ENCODE measurements at regions not wholly inside any gene's neighbourhood (a gene's known extent, or its start where the extent isn't known, plus 50 kb on each side); places are given as distances from the start of the nearest gene placed in this dataset.
"Not testable (repeated sequence)": the region's sequence is repeated elsewhere in the genome, so short reads cannot be mapped to it uniquely, and the experiment has no call there.

DNA sequence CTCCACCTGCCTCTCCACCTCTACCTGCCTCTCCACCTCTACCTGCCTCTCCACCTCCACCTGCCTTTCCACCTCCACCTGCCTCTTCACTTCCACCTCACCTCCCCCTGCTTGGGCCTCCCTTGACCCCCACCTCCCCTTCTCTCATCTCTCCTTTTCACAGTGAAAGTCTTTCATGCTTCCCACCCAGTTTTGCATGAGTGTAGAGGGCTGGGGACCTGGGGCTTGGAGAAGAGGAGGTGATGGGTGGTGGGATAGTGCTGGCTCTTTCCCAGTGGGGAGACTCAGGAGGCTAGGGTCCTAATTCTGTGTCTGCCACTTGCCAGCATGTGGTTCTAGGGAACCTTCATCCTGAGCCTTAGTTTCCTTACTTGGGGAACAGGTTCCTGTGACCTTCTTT is 316.2 kb upstream of the C1orf174 start:
- Mint-ChIP-seq H3K4me3 (no peak overlapping the region), H3K9me3 (no peaks in the 10 kb centered on the region), H3K27ac (no peak overlapping the region), H3K36me3 (ENCODE audit: low read depth) (no peaks in the 10 kb centered on the region), H3K27me3 (no peaks in the 10 kb centered on the region), H3K4me1 (no peaks in the 10 kb centered on the region)
- CTCF ChIA-PET, result no interaction called here
- no peak for DNase-seq
- POLR2A ChIA-PET, result no interaction called here

DNA sequence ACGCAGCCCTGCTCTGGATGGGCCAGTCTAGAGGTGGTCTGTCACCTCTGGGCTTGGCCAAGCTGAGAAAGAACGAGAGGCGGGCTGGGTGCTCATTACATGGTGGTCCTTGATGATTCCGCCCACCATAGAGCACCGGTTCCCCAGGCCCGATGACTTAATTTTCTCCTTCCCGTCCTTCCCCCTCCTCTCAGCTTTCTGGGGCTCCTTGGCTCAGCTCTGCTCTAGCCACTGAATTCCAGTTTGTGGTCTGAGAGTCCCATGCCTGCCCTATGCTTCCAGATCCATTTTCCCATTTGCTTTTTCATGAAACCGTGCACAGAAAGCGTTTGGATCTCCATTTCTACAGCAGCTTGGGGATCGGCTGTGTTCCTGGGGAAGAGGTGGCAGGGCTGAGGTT is 318.5 kb upstream of the C1orf174 start:
- Mint-ChIP-seq H3K27ac (no peak overlapping the region), H3K9me3 (no peaks in the 10 kb centered on the region), H3K4me1 (no peaks in the 10 kb centered on the region), H3K36me3 (ENCODE audit: low read depth) (no peaks in the 10 kb centered on the region), H3K27me3 (no peaks in the 10 kb centered on the region), H3K4me3 (no peak overlapping the region)
- CTCF ChIA-PET, result no interaction called here
- POLR2A ChIA-PET, result no interaction called here
- no peak for DNase-seq

- CTCF ChIA-PET, result no interaction called here
- Mint-ChIP-seq H3K27me3 (no peaks in the 10 kb centered on the region), H3K9me3 (no peaks in the 10 kb centered on the region), H3K27ac (no peak overlapping the region), H3K36me3 (ENCODE audit: low read depth) (no peaks in the 10 kb centered on the region), H3K4me3 (no peak overlapping the region), H3K4me1 (no peaks in the 10 kb centered on the region)
- POLR2A ChIA-PET, result no interaction called here
- no peak for DNase-seq
Observed at GRCh38 chr1:4219111-4219510, 319.0 kb upstream of the C1orf174 start.

DNA sequence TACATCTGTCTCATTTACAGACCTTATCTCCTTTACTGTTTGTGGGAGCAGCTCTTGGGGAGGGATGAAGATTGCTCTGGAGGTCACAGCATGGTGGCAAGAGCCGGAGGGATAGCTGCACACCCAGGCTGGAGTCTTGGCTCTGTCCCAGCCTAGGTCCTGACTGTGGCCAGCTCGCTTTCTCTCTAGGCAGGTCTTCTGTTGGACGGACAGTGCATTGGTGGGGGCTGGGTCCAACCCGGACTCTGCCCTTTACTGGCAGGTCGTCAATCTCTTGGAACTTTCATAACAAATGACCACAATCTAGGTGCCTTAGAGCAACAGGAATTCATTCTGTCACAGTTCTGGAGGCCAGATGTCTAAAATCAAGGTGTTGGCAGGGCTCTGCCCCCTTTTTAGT is 319.8 kb upstream of the C1orf174 start:
- no peak for DNase-seq
- Mint-ChIP-seq H3K4me1 (no peaks in the 10 kb centered on the region), H3K4me3 (no peak overlapping the region), H3K27me3 (no peaks in the 10 kb centered on the region), H3K36me3 (ENCODE audit: low read depth) (no peaks in the 10 kb centered on the region), H3K27ac (no peak overlapping the region), H3K9me3 (no peaks in the 10 kb centered on the region)
- POLR2A ChIA-PET, result no interaction called here
- CTCF ChIA-PET, result no interaction called here

DNA sequence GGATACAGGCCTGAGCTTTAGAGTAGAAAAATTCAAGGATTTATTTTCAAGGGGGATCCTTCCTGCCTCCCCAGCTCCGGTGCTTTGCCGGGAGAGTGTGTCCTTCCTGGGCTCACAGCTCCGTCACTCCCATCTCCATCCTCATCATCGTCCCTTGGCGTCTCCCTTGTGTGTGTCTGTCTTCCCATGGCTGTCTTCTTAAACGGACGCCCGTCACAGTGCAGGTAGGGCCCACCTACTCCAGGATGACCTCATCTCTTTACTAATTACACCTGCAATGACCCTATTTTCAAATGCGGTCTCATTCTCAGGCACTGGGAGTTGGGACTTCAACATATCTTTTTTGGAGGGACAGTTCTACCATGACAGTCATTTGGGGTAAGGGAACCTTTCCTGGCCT is 320.3 kb upstream of the C1orf174 start:
- no peak for DNase-seq
- no peaks in the 10 kb centered on the region for H3K36me3 Mint-ChIP-seq (ENCODE audit: low read depth)
- CTCF ChIA-PET, result no interaction called here
- POLR2A ChIA-PET, result no interaction called here
- no peaks in the 10 kb centered on the region for H3K4me1 Mint-ChIP-seq
- H3K4me3 Mint-ChIP-seq, result no peak overlapping the region
- no peaks in the 10 kb centered on the region for H3K27me3 Mint-ChIP-seq
- no peak overlapping the region for H3K27ac Mint-ChIP-seq
- no peaks in the 10 kb centered on the region for H3K9me3 Mint-ChIP-seq

GRCh38 chr1:4221107-4221506 is 321.0 kb upstream of the C1orf174 start:
- no peaks in the 10 kb centered on the region for H3K9me3 Mint-ChIP-seq
- H3K36me3 Mint-ChIP-seq (ENCODE audit: low read depth), result no peaks in the 10 kb centered on the region
- ChIA-PET CTCF (no interaction called here), POLR2A (no interaction called here)
- H3K27me3 Mint-ChIP-seq, result no peaks in the 10 kb centered on the region
- no peak overlapping the region for H3K27ac Mint-ChIP-seq
- no peak overlapping the region for H3K4me3 Mint-ChIP-seq
- DNase-seq, result no peak
- no peaks in the 10 kb centered on the region for H3K4me1 Mint-ChIP-seq

- CTCF ChIA-PET, result no interaction called here
- Mint-ChIP-seq H3K4me1 (no peaks in the 10 kb centered on the region), H3K36me3 (ENCODE audit: low read depth) (no peaks in the 10 kb centered on the region), H3K4me3 (no peak overlapping the region), H3K27me3 (no peaks in the 10 kb centered on the region), H3K9me3 (no peaks in the 10 kb centered on the region), H3K27ac (no peak overlapping the region)
- POLR2A ChIA-PET, result no interaction called here
- no peak for DNase-seq
Observed at GRCh38 chr1:4224684-4225467, 324.8 kb upstream of the C1orf174 start.

DNA sequence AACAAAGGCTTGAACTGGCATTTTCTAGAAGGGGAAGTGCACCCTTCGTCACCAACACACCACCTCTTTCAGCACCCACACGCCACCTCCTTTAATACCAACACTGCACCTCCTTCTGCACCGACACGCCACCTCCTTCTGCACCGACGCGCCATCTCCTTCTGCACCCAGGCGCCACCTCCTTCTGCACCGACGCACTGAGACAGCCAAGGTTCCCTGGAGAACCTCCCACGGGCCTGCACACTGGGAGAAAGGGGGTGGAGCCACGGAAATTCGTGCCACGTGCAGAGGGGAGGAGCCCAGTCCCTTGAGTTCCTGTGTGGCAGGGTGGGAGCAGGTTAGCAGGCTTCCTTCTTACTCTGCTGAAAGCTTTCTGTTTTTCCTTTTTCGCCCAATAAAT is 327.9 kb upstream of the C1orf174 start:
- Mint-ChIP-seq H3K4me3 (no peak overlapping the region), H3K36me3 (ENCODE audit: low read depth) (no peaks in the 10 kb centered on the region), H3K27ac (no peak overlapping the region), H3K27me3 (no peaks in the 10 kb centered on the region), H3K4me1 (no peaks in the 10 kb centered on the region), H3K9me3 (no peaks in the 10 kb centered on the region)
- ChIA-PET CTCF (no interaction called here), POLR2A (no interaction called here)
- DNase-seq, result no peak

DNA sequence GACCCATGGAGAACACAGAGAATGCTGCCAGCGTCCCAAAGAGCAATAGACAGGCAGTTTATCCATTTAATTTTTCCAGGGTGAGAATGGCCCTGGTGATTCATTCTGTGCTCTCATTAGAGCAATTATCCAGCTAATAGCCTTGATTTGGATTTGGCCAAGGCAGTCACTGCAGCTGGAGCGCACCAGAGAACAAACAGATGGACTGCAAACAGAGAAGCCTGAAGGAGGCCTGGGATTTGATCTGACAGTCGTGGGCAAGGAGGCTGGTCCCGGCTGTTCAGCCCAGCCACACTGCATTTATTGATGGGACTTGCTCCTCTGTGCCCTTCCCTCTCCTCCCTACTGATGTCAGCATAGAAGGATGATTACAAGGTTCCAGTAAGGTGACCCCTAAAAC is 353.9 kb upstream of the C1orf174 start:
- H3K4me3 Mint-ChIP-seq, result no peak overlapping the region
- H3K36me3 Mint-ChIP-seq (ENCODE audit: low read depth), result no peaks in the 10 kb centered on the region
- POLR2A ChIA-PET, result no interaction called here
- no peak overlapping the region for H3K27ac Mint-ChIP-seq
- peaks cover 3% of the 10 kb centered on the region for H3K27me3 Mint-ChIP-seq
- DNase-seq, result no peak
- CTCF ChIA-PET, result no interaction called here
- H3K9me3 Mint-ChIP-seq, result peaks cover 24% of the 10 kb centered on the region
- no peaks in the 10 kb centered on the region for H3K4me1 Mint-ChIP-seq

DNA sequence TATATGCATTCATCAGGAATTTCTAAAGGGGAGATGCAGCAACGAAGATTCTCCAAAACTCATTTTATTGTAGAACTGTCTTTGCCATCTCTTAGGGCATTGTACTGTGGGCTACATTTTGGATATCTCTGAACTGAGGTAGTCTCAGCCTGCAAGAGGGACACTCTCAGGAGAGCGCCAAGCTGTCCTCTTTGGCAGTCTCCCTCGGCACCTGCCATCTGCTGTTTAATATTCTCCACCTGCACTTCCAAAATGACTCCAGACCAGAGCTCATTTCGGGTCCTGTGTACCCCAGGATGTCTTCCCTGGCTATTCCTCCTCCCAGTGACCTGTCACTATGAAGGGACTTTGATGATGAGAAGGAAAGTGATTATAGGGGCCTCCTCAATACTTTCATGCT is 356.3 kb upstream of the C1orf174 start:
- no peak overlapping the region for H3K4me3 Mint-ChIP-seq
- no peak for DNase-seq
- H3K36me3 Mint-ChIP-seq (ENCODE audit: low read depth), result no peaks in the 10 kb centered on the region

GRCh38 chr1:4258146-4258777 is 358.2 kb upstream of the C1orf174 start:
- H3K4me3 Mint-ChIP-seq; CTCF ChIA-PET; H3K4me1 Mint-ChIP-seq; DNase-seq; POLR2A ChIA-PET; H3K27me3 Mint-ChIP-seq; H3K36me3 Mint-ChIP-seq (ENCODE audit: low read depth); H3K27ac Mint-ChIP-seq: not testable (repeated sequence)
- H3K9me3 Mint-ChIP-seq, result peaks cover 31% of the 10 kb centered on the region

More for the DNA sequence above, 356.3 kb upstream of the C1orf174 start:
- peaks cover 31% of the 10 kb centered on the region for H3K9me3 Mint-ChIP-seq
- no peak overlapping the region for H3K27ac Mint-ChIP-seq
- ChIA-PET POLR2A (no interaction called here), CTCF (no interaction called here)
- no peaks in the 10 kb centered on the region for H3K27me3 Mint-ChIP-seq
- no peaks in the 10 kb centered on the region for H3K4me1 Mint-ChIP-seq

- Mint-ChIP-seq H3K4me1 (no peaks in the 10 kb centered on the region), H3K27ac (no peak overlapping the region), H3K9me3 (peaks cover 28% of the 10 kb centered on the region), H3K4me3 (no peak overlapping the region), H3K27me3 (no peaks in the 10 kb centered on the region), H3K36me3 (ENCODE audit: low read depth) (no peaks in the 10 kb centered on the region)
- ChIA-PET CTCF (no interaction called here), POLR2A (no interaction called here)
- DNase-seq, result no peak
Observed at GRCh38 chr1:4261327-4261726, 361.3 kb upstream of the C1orf174 start.

- Mint-ChIP-seq H3K4me3 (no peak overlapping the region), H3K4me1 (peaks cover 5% of the 10 kb centered on the region), H3K27me3 (no peaks in the 10 kb centered on the region), H3K36me3 (ENCODE audit: low read depth) (no peaks in the 10 kb centered on the region), H3K27ac (no peak overlapping the region), H3K9me3 (peaks cover 19% of the 10 kb centered on the region)
- ChIA-PET POLR2A (no interaction called here), CTCF (no interaction called here)
- DNase-seq, result no peak
Observed at GRCh38 chr1:4262665-4263064, 362.6 kb upstream of the C1orf174 start.

DNA sequence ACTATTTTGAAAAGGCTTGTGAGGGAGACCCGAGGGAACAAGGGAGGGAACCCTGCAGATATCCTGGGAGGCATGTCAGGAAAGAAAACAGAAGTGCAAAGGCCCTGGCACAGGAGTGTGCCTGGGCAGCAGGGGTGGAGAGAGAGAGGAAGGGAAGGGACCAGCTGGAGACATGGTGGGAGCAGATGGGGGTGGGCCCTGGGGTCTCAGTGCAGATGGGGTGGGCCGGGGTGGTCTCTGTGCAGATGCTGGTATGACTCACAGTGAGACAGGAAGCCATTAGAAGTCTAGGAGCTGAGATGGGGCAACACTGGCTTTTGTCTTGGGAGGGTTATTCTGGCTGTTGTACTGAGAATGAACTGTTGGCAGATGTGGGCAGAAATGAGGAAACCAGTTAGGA is 363.6 kb upstream of the C1orf174 start:
- DNase-seq, result no peak
- CTCF ChIA-PET, result no interaction called here
- Mint-ChIP-seq H3K36me3 (ENCODE audit: low read depth) (no peaks in the 10 kb centered on the region), H3K4me3 (no peak overlapping the region), H3K9me3 (peaks cover 10% of the 10 kb centered on the region), H3K27me3 (no peaks in the 10 kb centered on the region), H3K27ac (no peak overlapping the region), H3K4me1 (peaks cover 6% of the 10 kb centered on the region)
- POLR2A ChIA-PET, result no interaction called here
